ENCODE measurements at regions not wholly inside any gene's neighbourhood (a gene's known extent, or its start where the extent isn't known, plus 50 kb on each side); places are given as distances from the start of the nearest gene placed in this dataset.

GRCh38 chr2:136235546-136235945, 117.6 kb upstream of the CXCR4 start:
- no peak for DNase-seq (ENCODE audit: low read depth, low spot score)
- H3K4me3 ChIP-seq (ENCODE audit: low read depth in 2 of 2, low read length in 2 of 2): no peak overlapping the region
- in situ Hi-C loops (cut with HindIII; ENCODE audit: low pct_unique_long_range_greater_than_20kb, low sequenced_read_pairs) (no loop called here), intact Hi-C loops (cut with micrococcal nuclease; ENCODE audit: unreplicated experiment) (no loop called here)
- no peaks in the 10 kb centered on the region for H3K9me3 ChIP-seq (ENCODE audit: control insufficient read depth, insufficient read depth, low read depth, low read length)
- no peak overlapping the region for H3K27ac ChIP-seq (ENCODE audit: low read length)
- ChIA-PET POLR2A (no interaction called here), CTCF (no interaction called here)
- no peak for TF ChIP-seq POLR2AphosphoS5 (IDR thresholded peaks at IDR 0.05; ENCODE audit: low read depth, low read length)
- TF ChIP-seq REST (IDR thresholded peaks at IDR 0.05; ENCODE audit: insufficient read depth in 1 of 2, low read depth in 2 of 2, low read length in 1 of 2): no peak
- no peak for TF ChIP-seq SIN3A (IDR thresholded peaks at IDR 0.05; ENCODE audit: borderline replicate concordance, insufficient read depth, low read depth, low read length)
- no peak for TF ChIP-seq TCF7L2 (IDR thresholded peaks at IDR 0.05; ENCODE audit: low read depth, low read length)
- no peak for TF ChIP-seq CTCF (IDR thresholded peaks at IDR 0.05)
- ATAC-seq: no peak
- H3K27me3 ChIP-seq (ENCODE audit: control insufficient read depth, insufficient read depth, low read length): peaks cover 3% of the 10 kb centered on the region
- no peaks in the 10 kb centered on the region for H3K36me3 ChIP-seq (ENCODE audit: control insufficient read depth, insufficient read depth, low read length)
- H3K4me1 ChIP-seq (ENCODE audit: control insufficient read depth, insufficient read depth, low read length): no peaks in the 10 kb centered on the region
- no TSS peak for BruUV-seq (replicated peaks)

- H3K36me3 ChIP-seq (ENCODE audit: control insufficient read depth, insufficient read depth, low read length): no peaks in the 10 kb centered on the region
- H3K27ac ChIP-seq (ENCODE audit: low read length): no peak overlapping the region
- ATAC-seq (no peak), DNase-seq (ENCODE audit: low read depth, low spot score) (no peak)
- in situ Hi-C loops (cut with HindIII; ENCODE audit: low pct_unique_long_range_greater_than_20kb, low sequenced_read_pairs) (no loop called here), intact Hi-C loops (cut with micrococcal nuclease; ENCODE audit: unreplicated experiment) (no loop called here)
- CTCF ChIA-PET: no interaction called here
- no peak overlapping the region for H3K4me3 ChIP-seq (ENCODE audit: low read depth in 2 of 2, low read length in 2 of 2)
- TF ChIP-seq REST (IDR thresholded peaks at IDR 0.05; ENCODE audit: insufficient read depth in 1 of 2, low read depth in 2 of 2, low read length in 1 of 2) (no peak), SIN3A (IDR thresholded peaks at IDR 0.05; ENCODE audit: borderline replicate concordance, insufficient read depth, low read depth, low read length) (no peak), CTCF (IDR thresholded peaks at IDR 0.05) (no peak), TCF7L2 (IDR thresholded peaks at IDR 0.05; ENCODE audit: low read depth, low read length) (no peak), POLR2AphosphoS5 (IDR thresholded peaks at IDR 0.05; ENCODE audit: low read depth, low read length) (no peak)
- no peaks in the 10 kb centered on the region for H3K4me1 ChIP-seq (ENCODE audit: control insufficient read depth, insufficient read depth, low read length)
- no TSS peak for BruUV-seq (replicated peaks)
- H3K27me3 ChIP-seq (ENCODE audit: control insufficient read depth, insufficient read depth, low read length): peaks cover 8% of the 10 kb centered on the region
- no peaks in the 10 kb centered on the region for H3K9me3 ChIP-seq (ENCODE audit: control insufficient read depth, insufficient read depth, low read depth, low read length)
- POLR2A ChIA-PET: no interaction called here
These were observed 116.3 kb upstream of the CXCR4 start for GRCh38 chr2:136234261-136234660.
